GM12872 (cell line): ENCODE measurements at regions not wholly inside any gene's neighbourhood (a gene's known extent, or its start where the extent isn't known, plus 50 kb on each side); places are given as distances from the start of the nearest gene placed in this dataset.

Experiments
- CTCF ChIP-seq: IDR thresholded peaks from 3 replicates; pipeline ENCODE4 v1.5.1; 2011; ENCODE audit warnings: low read depth, mild to moderate bottlenecking, low read length, moderate library complexity; ENCODE audit not compliant: insufficient read depth

GRCh38 chr9:35553670-35554543 lies 51.2 kb upstream of the TESK1 start:
- TF ChIP-seq CTCF: peak; percentile 73

- TF ChIP-seq CTCF: no peak
Observed at GRCh38 chr9:35555246-35555701, 49.8 kb upstream of the TESK1 start.
